Kidney (tissue), 13 donors: ENCODE measurements at regions not wholly inside any gene's neighbourhood (a gene's known extent, or its start where the extent isn't known, plus 50 kb on each side); places are given as distances from the start of the nearest gene placed in this dataset.

Experiments
- DNase-seq, 5 donors: peaks; one replicate each; pipeline ENCODE4 v3.0.0-alpha.2; 2013 to 2020
- FAIRE-seq: peaks from 2 replicates; lab custom pipeline; 2012; peaks lifted over from hg19 to GRCh38; lab: Jason Lieb, UNC
- H3K27ac ChIP-seq, 2 donors: one replicate each; pipeline ENCODE4 v1.7.0; 2013; ENCODE audit warnings: low read depth in 2 of 2, low read length in 2 of 2, inconsistent platforms in 1 of 2
- H3K27me3 ChIP-seq: one replicate; pipeline ENCODE4 v1.7.1; 2013; ENCODE audit warnings: low read length, inconsistent platforms; ENCODE audit not compliant: control insufficient read depth, insufficient read depth
- H3K36me3 ChIP-seq, 3 donors: one replicate each; pipeline versions ENCODE4 v1.7.0 to v1.7.1; 2013; ENCODE audit warnings: low read length in 3 of 3, control low read depth in 1 of 3, inconsistent platforms in 1 of 3; ENCODE audit not compliant: insufficient read depth in 3 of 3, control insufficient read depth in 2 of 3
- H3K4me1 ChIP-seq, 3 donors: one replicate each; pipeline versions ENCODE4 v1.7.0 to v1.7.1; 2013; ENCODE audit warnings: low read length in 3 of 3, inconsistent platforms in 1 of 3, low read depth in 1 of 3; ENCODE audit not compliant: control insufficient read depth in 2 of 3, insufficient read depth in 2 of 3
- H3K4me3 ChIP-seq, 3 donors: one replicate each; pipeline versions ENCODE4 v1.7.0 to v1.8.1; 2013; ENCODE audit warnings: low read length in 3 of 3, control low read depth in 1 of 3, inconsistent platforms in 1 of 3
- H3K9ac ChIP-seq, 3 donors: one replicate each; pipeline versions ENCODE4 v1.7.0 to v1.7.1; 2013; ENCODE audit warnings: low read length in 3 of 3, control low read depth in 1 of 3, inconsistent platforms in 1 of 3
- H3K9me3 ChIP-seq, 3 donors: one replicate each; pipeline versions ENCODE4 v1.7.0 to v1.7.1; 2013; ENCODE audit warnings: low read length in 3 of 3, control low read depth in 1 of 3, inconsistent platforms in 1 of 3; ENCODE audit not compliant: control insufficient read depth in 2 of 3, insufficient read depth in 1 of 3
- CTCF ChIP-seq: IDR thresholded peaks from 3 replicates; pipeline ENCODE4 v1.5.1; 2012; ENCODE audit warnings: mild to moderate bottlenecking, moderate library complexity, borderline replicate concordance; ENCODE audit not compliant: insufficient read depth; ENCODE audit errors: extremely low read depth
- intact Hi-C: fragments of 100-400 bp; cut with DNase I; formaldehyde crosslinking; loops from one replicate; pipeline ENCODE4 v1.11.1; 2022
- donor health status: control.
- donor health status: control.
- donor health status: control.
- donor health status: control.
- donor health status: control.
- donor health status: DM: yes; HTN: yes; CAD: no.
- donor health status: Normal renal cell carcinoma (clear cell type).

DNA sequence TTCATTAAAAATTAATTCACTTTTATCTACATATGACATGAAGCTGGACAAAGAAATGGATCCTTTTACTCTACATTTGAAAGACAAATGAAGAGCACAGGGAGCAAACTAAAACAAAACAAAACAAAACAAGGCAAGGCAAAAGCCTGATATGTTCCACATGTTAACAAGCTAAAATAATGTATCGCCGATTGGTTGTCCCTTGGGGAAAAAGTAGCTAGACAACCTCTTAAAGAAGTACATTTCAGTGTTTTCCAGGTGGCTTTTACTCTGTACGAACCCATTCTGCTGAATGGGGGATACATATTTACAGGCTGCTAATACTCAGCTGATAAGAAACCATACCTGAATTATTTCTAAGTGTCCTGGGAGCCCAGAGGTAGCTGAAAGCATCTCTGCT is 493.0 kb upstream of the TBL1XR1 start:
- Histone ChIP-seq H3K9ac (no peak overlapping the region), H3K9me3 (no peaks in the 10 kb centered on the region), H3K27me3 (no peaks in the 10 kb centered on the region), H3K4me3 (no peak overlapping the region), H3K36me3 (no peaks in the 10 kb centered on the region), H3K4me1 (no peaks in the 10 kb centered on the region), H3K27ac (no peak overlapping the region)
- DNase-seq = no peak
- TF ChIP-seq CTCF = no peak
- no peak for FAIRE-seq
- intact Hi-C loops = no loop called here

GRCh38 chr3:177692304-177692975 is 495.2 kb upstream of the TBL1XR1 start:
- intact Hi-C loops = no loop called here
- no peaks in the 10 kb centered on the region for H3K27me3 ChIP-seq
- no peaks in the 10 kb centered on the region for H3K9me3 ChIP-seq
- DNase-seq (no peak), FAIRE-seq (no peak)
- H3K4me1 ChIP-seq = no peaks in the 10 kb centered on the region
- H3K9ac ChIP-seq = no peak overlapping the region
- H3K36me3 ChIP-seq = no peaks in the 10 kb centered on the region
- no peak for TF ChIP-seq CTCF
- no peak overlapping the region for H3K27ac ChIP-seq
- no peak overlapping the region for H3K4me3 ChIP-seq

DNA sequence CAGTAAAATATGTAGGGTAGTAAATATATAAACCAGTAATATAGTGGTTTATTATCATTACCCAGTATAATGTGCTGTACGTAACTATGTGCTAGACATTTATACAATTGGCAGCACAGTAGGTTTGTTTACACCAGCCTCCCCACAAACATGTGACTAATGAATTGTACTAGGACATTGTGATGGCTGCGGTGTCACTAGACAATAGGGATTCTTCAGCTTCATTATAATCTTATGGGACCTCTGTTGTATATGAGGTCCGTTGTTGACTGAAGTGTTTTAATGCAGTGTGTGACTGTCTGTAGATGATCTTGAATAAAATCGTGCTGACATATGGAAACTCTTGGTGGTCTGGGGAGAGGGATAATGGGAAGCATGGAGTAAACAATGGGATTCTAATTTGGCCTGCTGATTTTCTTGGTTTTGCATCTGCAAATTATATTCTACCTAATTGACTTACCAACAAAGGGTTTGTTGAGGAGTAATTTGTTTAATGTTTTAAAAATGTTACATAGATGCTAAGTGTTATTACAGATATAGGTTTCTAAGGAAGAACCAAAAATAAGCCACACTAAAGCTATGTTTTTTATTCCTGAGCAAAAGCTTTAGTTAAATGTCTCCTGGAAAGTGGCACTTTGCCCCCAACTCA is 496.5 kb upstream of the TBL1XR1 start:
- Histone ChIP-seq H3K27ac (no peak overlapping the region), H3K36me3 (no peaks in the 10 kb centered on the region), H3K9ac (no peak overlapping the region), H3K4me1 (no peaks in the 10 kb centered on the region), H3K27me3 (no peaks in the 10 kb centered on the region), H3K4me3 (no peak overlapping the region), H3K9me3 (no peaks in the 10 kb centered on the region)
- TF ChIP-seq CTCF = no peak
- no peak for FAIRE-seq
- intact Hi-C loops = no loop called here
- DNase-seq = no peak
